Stimulated activated CD4-positive, alpha-beta T cell treated with anti-CD3 and anti-CD28 coated beads, Interleukin-2, amount 100 ng/mL, for 48 hours (primary cell): ENCODE measurements at regions not wholly inside any gene's neighbourhood (a gene's known extent, or its start where the extent isn't known, plus 50 kb on each side); places are given as distances from the start of the nearest gene placed in this dataset.

Experiments
- DNase-seq, 2 donors: peaks; one replicate each; pipeline ENCODE4 v3.0.0-alpha.2; 2020

- no peak for DNase-seq
These were observed 298.5 kb downstream of the GLRX3 start for GRCh38 chr10:130434446-130435385.

GRCh38 chr10:130435961-130436360 lies 299.8 kb downstream of the GLRX3 start:
- no peak for DNase-seq

GRCh38 chr10:130438861-130439260 lies 302.7 kb downstream of the GLRX3 start:
- no peak for DNase-seq

GRCh38 chr10:130439766-130440165 lies 303.6 kb downstream of the GLRX3 start:
- no peak for DNase-seq

- no peak for DNase-seq
These were observed 304.3 kb downstream of the GLRX3 start for GRCh38 chr10:130440494-130440893.

DNA sequence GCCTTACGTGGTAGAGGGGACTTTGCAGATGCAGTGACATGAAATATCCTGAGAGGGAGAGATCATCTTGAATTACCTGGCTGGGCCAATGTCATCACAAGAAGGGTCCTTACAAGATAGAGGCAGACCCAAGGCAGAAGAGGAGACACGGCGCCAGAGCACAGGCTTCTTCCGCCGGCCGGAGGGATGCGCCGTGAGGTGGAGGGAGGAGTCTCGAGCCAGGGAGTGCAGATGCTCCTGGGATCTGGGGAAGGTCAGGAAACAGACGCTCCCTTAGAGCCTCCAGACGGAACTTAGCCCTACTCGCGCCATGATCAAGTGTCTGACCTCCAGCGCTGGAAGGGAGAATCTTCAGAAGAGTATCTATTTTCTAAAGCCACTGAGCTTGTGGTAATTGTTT lies 304.8 kb downstream of the GLRX3 start:
- DNase-seq, result no peak

DNA sequence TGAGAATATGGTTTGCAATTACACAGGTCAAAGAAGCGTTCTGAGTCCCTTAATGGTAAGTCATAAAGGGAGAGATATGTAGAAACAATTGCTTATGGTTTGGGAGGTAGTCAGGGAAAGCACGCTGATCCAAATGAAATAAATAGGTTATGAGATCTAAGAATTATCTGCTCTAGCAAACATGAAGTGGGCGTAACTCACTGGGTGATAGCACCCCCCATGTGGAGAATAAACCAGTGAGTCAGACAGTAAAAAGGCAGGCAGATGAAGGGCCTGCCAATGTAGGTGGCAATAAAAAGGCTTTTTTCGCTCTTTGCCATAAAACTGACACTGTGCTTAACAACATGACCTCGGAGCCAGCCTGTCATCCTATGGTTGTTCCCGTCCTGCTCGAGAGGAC lies 306.9 kb downstream of the GLRX3 start:
- DNase-seq, result no peak

DNA sequence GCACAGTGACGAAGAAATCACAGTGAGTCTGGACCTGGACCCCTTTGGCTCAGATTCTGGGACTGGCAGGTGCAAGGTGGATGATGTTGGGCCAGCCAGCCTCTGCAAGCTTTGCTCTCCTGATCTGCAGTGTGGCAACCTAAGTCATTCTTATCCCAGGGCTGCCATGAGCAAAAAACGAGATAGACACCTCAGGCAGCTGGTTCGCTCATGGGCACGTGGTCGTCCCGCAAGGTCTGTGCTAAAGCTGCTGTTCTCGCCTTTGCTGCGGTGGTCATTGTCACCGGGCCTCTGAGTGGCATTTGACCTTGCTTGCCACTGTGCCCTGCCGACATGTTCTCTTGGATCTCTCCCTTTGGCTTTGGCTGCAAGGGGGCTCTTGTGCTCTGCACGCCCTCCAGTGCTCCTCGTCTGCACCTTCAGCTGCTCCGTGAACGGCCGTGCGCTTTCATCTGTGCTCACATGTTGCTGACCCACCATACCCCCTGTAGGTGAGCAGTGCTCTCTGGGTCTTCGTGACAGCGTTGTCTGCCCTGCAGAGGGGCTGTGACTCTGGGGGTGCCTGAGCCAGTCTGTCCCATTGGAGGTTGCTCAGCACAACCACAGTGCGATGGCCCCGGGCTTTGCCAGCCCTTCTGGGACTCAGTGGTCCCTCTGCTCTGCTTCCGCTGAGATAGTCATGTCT lies 317.0 kb downstream of the GLRX3 start:
- no peak for DNase-seq

- no peak for DNase-seq
These were observed 317.7 kb downstream of the GLRX3 start for GRCh38 chr10:130453721-130454542.

DNA sequence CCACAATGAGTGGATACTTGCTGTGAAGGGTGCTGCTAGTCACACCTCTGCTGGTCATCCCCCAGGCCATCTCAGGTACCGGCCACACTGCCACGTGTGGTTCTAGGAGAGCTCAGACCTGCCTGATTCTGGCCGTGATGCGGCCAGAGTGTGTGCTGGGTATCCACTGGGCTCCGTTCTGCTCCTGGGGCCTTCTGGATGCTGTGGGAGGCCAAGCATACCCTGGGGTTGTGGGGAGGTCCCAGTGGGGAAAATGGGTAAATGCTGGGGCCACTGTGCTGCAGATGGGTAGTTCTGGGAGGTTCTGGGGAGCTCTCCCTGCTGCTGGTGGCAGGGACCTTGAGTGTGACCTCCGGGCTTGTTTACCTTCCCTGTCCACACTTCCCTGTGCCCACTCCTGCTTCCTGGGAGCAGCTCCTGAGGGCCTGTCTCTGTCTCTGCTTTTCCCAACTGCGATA lies 318.4 kb downstream of the GLRX3 start:
- no peak for DNase-seq

GRCh38 chr10:130455111-130455695 lies 319.0 kb downstream of the GLRX3 start:
- DNase-seq, result no peak

DNA sequence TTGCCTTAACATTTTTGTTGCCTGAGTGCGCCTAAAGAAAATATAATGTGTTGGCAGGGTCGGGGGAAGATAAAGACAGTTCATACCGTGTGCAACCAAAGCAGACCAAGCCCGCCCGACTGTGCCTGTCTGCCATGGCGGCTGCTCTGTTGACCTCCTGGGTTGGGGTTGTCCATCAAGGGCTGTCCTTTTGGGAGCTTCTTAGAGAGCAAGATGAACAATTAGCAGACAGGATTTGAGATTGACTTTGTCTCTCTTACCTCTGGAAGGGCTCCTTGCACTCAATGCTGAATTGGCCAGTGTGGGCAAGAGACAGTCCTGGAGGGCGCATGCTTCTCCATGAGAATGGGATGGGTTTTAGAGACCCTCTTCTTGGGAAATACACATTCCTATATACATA lies 319.6 kb downstream of the GLRX3 start:
- DNase-seq, result no peak

DNA sequence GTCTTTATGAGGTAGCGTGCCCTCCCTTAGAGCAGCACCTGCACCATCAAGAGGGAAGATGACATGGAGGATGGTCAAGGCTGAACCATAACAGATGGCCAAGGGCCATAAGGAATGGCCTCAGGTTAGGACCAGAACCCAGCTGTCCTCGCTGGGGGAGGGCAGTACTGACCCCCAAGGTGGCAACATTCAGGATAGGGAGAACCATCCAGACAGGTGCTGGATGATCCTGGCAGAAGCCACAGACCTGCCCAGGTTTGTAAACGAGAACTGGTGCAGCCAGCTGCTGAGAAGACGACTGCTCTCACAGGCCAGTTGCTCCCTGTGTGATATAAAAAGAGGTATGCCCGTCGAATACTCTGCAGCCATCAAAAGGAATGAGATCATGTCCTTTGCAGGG lies 320.4 kb downstream of the GLRX3 start:
- no peak for DNase-seq

- DNase-seq, result no peak
These were observed 322.3 kb downstream of the GLRX3 start for GRCh38 chr10:130458509-130458908.

DNA sequence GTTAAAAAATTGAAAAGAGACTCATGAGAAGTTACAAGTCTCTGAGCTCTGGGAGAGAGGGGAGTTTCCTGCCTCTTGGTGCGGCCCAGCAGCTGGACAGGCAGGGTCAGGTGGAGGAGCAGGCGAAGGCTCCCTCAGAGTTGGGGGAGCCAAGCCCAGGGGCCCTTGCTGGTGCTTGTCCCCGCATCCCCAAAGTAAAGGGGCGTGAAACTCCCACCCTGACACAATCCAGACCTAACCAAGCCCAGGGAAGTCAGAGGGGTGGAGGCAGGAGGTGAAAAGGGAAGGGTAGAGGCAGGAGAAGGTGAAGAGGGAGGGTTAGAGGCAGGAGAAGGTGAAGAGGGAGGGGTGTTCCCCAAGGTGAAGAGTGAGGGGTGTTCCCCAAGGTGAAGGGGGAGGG lies 322.8 kb downstream of the GLRX3 start:
- DNase-seq, result no peak

GRCh38 chr10:130459851-130460490 lies 323.8 kb downstream of the GLRX3 start:
- DNase-seq, result no peak

DNA sequence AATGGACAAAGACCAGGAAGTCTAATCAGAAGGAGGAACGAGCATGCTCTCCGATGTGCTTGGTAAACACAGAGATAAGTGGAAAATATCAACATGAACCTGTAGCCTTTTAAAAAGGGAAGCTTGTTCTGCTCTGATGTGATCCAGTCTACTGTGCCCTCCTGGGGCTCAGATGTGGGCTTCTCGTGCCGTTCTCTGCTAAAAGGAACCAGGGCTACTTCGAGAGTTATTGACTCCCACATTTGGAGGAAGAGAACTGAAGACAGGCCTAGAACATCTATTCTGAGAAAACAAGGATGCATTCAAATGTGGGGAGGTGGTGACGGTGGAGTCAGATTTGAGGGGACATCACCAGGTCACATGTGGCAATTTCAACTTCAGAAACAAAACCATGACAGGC lies 325.4 kb downstream of the GLRX3 start:
- DNase-seq, result no peak

GRCh38 chr10:130463104-130463875 lies 327.1 kb downstream of the GLRX3 start:
- DNase-seq, result no peak

DNA sequence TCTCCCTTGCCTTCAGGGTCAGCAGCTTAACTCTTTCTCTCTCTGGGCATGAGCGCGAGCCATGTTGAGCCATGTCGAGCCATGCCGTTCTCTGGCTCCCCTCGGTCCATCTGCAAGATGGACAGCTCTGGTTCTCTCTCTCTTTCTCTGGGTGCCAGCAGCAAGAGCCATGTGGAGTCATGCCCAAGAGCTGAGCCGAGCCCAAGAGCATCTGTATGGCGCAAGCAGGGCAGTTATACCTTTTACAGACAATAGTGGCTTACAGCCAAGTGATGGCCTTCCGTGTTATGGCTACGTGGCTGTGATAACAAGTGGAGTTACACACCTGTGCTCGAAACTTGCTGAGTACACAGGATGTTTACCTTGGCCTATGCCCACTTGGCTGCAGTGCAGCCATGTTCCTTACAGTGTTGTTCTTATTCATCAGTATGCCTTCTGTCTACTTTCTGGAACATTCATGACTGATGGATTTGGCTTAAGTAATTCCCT lies 327.7 kb downstream of the GLRX3 start:
- no peak for DNase-seq

GRCh38 chr10:130464426-130464825 lies 328.2 kb downstream of the GLRX3 start:
- no peak for DNase-seq

GRCh38 chr10:130466271-130466997 lies 330.2 kb downstream of the GLRX3 start:
- no peak for DNase-seq
